HG02884 (cell line): ENCODE measurements at regions not wholly inside any gene's neighbourhood (a gene's known extent, or its start where the extent isn't known, plus 50 kb on each side); places are given as distances from the start of the nearest gene placed in this dataset.
"Not testable (repeated sequence)": the region's sequence is repeated elsewhere in the genome, so short reads cannot be mapped to it uniquely, and the experiment has no call there.

Experiments
- ATAC-seq: cut with Tn5 transposase; IDR thresholded peaks from one replicate; pipeline ENCODE4 v1.9.1; 2021; ENCODE audit warnings: mild to moderate bottlenecking, moderate library complexity; ENCODE audit not compliant: unreplicated experiment

DNA sequence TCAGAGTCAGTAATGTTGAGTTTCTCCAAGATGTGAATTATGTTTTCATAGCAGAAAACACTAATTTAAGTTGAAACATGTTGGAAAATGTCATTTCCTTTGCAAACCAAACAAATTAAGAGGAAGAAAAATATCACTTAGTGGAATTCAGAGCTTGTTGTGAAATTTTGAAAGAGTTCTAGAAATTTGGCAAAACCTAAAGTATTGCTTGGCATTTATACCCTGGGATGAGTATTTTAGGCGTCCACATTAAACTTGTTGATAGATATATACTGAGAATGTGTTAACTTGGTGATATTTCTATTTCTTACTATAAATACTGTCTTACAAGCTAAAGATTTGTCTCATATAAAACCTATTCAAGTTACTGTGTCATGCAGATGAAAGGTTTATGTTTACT lies 335.2 kb downstream of the NSUN3 start:
- no peak for ATAC-seq

DNA sequence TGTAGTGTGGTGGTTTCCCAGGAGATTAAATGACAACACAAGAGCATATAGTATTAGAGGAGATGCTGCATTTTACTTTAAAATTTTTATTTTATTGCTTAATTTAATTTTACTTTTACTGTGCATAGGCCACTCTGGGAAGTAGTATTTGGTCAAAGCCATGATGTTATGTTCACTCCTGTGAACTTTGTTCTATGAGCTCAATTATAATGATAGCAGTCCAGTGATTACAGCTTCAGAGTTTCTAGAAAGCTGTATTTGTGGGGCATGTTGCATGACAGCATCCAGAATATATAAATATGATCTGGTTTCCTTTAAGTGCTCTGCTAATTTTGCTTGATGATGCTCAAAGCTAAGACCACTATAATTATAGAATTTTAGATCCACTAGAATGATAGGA lies 338.6 kb downstream of the NSUN3 start:
- ATAC-seq = no peak

- ATAC-seq = no peak
Observed at GRCh38 chr3:94402126-94402525, 339.3 kb downstream of the NSUN3 start.

DNA sequence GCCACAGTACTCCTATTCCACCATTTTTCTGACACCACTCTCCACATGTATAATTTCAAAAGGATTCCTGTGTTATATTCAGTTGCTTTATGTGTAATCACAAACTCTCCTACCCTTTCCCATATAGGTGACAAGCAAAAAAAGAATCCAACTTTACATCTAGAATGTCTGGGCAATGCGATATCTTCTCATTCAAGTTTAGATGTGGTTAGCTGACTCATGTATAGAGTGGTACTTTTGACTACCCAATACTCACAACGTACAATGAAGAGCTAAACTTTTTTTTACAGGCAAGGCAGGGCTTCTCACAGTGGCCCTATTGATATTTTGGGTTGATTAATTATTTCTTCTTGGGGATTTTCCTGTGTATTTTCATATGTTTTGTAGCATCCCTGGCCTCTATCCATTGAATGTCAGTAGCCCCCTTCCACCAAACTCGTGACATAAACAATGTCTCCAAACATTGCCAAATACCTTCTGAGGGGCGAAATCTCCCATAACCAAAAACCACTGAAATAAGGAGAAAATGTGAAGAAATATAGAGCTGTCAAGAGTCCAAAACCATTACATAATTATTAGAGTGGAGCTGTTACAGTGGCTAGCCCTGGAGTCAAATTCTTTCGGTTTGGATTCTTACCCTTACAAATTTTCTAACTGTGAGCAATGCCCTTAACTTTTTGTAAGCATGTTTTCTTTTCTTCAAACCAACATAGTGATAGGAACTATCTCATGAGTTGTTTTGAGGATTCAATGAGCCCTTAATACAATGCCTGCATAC lies 342.6 kb downstream of the NSUN3 start:
- ATAC-seq = no peak

GRCh38 chr3:94406595-94406994 lies 343.7 kb downstream of the NSUN3 start:
- no peak for ATAC-seq

GRCh38 chr3:94412936-94413335 lies 350.1 kb downstream of the NSUN3 start:
- not testable (repeated sequence) for ATAC-seq

GRCh38 chr3:94413336-94414108 lies 350.7 kb downstream of the NSUN3 start:
- no peak for ATAC-seq

DNA sequence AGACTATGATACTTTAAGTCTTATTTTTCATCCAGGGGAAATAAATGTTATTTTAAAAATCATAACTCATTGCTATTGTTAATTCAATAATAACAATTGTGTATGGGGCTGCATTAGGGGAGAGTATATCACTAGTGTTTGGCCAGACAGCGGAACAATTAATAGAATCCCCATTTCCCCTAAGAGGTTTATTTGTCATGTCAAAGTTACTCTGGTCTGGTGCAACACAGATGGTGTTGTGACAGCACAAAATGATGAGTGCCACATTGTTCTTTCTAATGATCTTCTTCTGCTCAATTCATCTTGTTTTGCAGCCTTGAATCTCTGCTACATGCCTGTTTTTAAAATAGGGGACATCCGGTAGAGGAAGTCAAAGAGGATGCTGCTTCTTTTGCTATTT lies 351.6 kb downstream of the NSUN3 start:
- no peak for ATAC-seq

- no peak for ATAC-seq
Observed at GRCh38 chr3:94416768-94417167, 353.9 kb downstream of the NSUN3 start.

GRCh38 chr3:94417963-94418455 lies 355.1 kb downstream of the NSUN3 start:
- ATAC-seq = no peak

GRCh38 chr3:94420931-94421330 lies 358.1 kb downstream of the NSUN3 start:
- no peak for ATAC-seq

- ATAC-seq = no peak
Observed at GRCh38 chr3:94423578-94423977, 360.7 kb downstream of the NSUN3 start.

- no peak for ATAC-seq
Observed at GRCh38 chr3:94429517-94429916, 366.7 kb downstream of the NSUN3 start.

- no peak for ATAC-seq
Observed at GRCh38 chr3:94431876-94432570, 369.2 kb downstream of the NSUN3 start.

DNA sequence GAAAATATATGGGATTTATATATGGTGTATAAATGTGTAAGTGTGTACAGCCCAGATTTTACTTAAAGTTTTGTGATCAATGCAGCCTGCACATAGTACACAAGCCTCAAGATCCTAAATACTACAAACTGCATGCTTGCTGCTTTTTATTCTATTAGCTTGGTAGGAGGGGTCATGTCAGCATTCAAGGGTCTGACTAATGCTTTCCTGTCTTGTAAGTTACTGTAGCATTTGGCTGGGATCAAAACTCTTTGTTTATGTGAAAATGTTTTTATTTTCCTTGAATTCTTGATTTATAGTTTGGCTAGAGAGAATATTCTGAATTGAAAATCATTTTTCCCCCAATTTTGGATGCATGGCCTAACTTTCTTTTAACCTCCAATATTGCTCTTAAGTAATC lies 370.9 kb downstream of the NSUN3 start:
- no peak for ATAC-seq

GRCh38 chr3:94440767-94441493 lies 378.1 kb downstream of the NSUN3 start:
- ATAC-seq = no peak

DNA sequence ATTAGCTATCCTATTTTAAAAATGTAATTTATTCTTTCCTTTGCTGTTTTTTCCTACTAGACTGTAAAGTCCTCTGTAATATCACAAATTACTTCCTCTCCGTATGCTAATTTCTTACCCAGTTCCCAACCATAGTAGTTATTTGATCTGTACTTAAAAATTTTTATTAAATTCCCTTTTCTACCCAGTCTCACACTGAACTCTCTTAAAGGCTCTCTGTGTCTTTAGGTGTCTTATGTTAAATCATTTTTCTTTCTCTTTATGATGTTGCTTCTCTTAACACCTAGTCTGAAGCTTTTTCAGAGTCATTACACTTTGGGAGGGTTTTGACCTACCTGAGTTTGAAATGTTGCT lies 378.6 kb downstream of the NSUN3 start:
- no peak for ATAC-seq

DNA sequence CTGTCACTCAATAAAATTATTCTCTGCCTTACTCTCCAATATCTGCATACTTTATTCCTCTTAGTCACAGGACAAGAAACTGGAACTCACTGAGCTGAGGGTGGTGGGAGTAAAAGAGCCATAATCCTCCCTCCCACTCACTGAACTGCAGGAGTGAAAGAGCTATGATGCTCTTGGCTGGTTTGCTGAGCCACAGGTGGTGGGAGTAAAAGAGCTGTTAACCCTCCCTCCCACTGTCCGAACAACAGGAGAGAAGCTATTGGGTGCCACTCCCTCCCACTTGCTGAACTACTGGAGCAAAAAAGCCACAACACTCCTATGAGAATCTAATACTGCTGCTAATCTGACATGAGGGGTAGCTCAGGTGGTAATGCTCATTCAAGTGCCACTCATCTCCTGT lies 391.0 kb downstream of the NSUN3 start:
- ATAC-seq = no peak

- ATAC-seq = no peak
Observed at GRCh38 chr3:94459167-94459566, 396.3 kb downstream of the NSUN3 start.

GRCh38 chr3:94460931-94461330 lies 398.1 kb downstream of the NSUN3 start:
- no peak for ATAC-seq

- no peak for ATAC-seq
Observed at GRCh38 chr3:94462931-94463330, 400.1 kb downstream of the NSUN3 start.
